Activated CD8-positive, alpha-beta memory T cell treated with anti-CD3 and anti-CD28 coated beads for 48 hours (primary cell): ENCODE measurements at regions not wholly inside any gene's neighbourhood (a gene's known extent, or its start where the extent isn't known, plus 50 kb on each side); places are given as distances from the start of the nearest gene placed in this dataset.

ENCODE experiments used
- DNase-seq, 3 experiments: peaks; one replicate each; pipeline ENCODE4 v3.0.0-alpha.2; 2020; ENCODE audit warnings: low read depth in 2 of 3, low spot score in 2 of 3

GRCh38 chr5:168022446-168023169, 268.8 kb upstream of the WWC1 start:
- DNase-seq: no peak

DNA sequence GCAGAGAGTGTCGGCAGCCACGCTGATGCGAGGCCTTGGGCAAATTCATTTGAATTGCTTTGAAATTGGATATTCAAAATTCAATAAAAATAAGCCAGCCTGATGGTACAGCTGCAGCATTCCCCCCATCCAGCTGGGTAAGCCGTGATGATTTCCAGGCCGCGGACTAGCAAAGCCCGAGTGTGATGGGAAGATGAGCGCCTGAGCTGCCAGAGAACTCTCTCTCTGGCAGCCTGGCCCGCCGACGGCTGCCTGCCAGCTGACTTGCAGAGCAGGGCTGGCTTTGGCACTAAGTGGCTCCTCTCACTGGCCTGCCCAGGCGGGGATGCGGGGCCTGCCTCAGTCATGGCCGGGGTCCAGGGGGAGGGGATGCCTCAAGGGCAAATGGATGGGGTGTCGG, 268.3 kb upstream of the WWC1 start:
- no peak for DNase-seq

GRCh38 chr5:168024306-168024705, 267.1 kb upstream of the WWC1 start:
- no peak for DNase-seq

GRCh38 chr5:168027007-168027406, 264.4 kb upstream of the WWC1 start:
- DNase-seq: no peak

- no peak for DNase-seq
Observed at GRCh38 chr5:168030912-168031311, 260.5 kb upstream of the WWC1 start.

DNA sequence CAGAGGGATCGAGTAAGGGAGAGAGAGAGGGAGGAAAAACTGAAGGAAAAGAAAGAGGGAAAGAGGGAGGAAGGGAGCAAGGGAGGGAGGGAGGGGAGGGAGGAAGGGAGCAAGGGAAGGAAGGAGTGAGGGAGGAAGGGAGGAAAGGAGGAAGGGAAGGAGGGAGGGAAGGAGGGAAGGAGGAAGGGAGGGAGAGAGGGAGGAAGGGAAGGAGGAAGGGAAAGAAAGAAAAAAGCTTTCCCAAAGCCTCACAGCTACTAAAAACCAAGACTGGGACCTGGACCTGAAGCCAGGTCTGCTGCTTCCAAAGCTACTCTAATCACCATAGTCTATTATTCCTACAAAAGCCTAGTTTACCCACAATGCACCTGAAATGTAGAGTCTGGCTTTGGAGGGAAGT, 259.8 kb upstream of the WWC1 start:
- no peak for DNase-seq

GRCh38 chr5:168039039-168039438, 252.4 kb upstream of the WWC1 start:
- DNase-seq: no peak

GRCh38 chr5:168039566-168040248, 251.7 kb upstream of the WWC1 start:
- DNase-seq: no peak

DNA sequence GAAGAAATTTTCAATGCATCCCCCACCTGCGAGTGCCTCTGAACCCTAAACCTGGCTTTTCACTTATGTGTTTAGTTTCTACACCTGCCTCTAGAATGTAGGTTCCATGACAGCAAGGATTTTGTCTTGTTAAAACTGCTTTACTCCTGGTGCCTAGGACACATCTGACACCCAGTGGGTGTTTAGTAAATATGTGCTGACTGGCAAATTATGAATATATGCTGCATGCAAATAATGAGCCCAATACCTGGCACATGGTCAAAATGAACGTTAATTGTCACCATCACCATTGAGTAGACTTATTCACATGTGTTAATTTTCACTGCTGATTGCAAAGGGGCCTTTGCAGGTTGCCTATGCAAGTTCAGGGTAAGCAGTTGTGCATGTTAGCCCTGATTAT, 249.9 kb upstream of the WWC1 start:
- DNase-seq: no peak

GRCh38 chr5:168042284-168043068, 249.0 kb upstream of the WWC1 start:
- DNase-seq: no peak

GRCh38 chr5:168046163-168046562, 245.3 kb upstream of the WWC1 start:
- no peak for DNase-seq

DNA sequence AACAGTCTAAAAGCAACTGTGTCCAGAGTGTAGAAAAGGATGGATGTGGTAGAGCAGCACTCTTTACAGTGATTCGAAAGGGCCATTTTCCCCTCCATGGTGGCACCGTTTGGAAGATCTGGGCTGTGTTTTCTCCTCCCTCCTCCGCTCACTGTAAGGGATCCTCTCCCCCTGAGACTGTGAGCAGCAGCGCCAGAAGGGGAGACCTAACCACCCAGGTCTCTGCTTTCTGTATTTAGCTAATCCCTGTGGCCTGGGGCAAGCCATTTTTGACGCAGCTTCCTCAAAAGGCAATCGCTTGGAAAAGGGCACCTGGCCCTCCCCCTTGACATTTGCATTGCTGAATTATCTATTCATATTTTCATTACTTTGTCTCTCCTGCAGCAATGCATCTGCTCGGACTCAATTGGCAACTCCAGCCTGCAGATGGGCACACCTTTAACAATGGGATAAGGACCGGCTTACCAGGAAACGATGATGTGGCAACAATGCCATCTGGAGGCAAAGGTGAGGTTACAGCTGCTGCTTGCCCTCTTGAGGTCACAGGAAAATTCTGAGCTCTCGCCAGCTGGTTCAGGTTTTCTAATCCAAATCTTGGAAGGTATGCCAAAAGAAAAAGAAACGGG, 244.3 kb upstream of the WWC1 start:
- no peak for DNase-seq

GRCh38 chr5:168047669-168048111, 243.8 kb upstream of the WWC1 start:
- no peak for DNase-seq

DNA sequence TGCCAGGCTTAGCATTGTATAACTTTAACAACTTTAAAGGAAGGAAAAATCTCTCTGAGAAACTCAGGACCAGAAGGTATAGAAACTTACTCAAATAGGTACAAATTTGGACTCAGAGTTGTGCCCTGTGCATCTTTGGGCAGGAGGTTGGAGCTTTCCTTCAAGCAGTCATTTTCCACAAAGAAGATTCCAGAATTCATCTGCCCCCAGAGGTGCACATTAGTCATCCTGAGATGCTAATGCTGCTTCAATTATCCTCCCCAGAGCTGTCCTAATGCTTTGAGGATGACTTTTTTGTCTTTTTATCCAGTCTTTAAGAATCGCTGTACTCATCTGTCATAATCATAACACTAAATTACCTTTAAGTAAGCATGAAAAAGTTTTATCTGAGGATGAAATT, 243.0 kb upstream of the WWC1 start:
- no peak for DNase-seq

DNA sequence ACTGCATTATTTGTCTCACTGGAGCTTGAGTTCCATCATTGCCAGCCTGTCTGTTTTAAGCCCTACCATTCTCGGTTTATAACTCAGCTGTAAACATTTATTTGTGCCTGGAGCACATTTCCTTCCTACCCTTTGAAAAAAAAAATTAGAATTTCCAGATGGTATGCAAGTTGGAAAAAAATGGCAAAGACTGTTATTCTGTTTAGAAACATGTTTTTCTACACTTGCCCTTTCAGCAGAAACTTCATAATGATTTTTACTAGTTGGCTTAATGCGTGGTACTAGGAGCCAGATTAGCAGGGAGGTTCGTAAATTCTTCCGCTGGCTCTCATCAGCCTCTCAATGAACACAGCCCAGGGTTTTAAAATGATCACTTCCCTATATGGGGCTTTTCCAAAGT, 238.8 kb upstream of the WWC1 start:
- DNase-seq: no peak

- DNase-seq: no peak
Observed at GRCh38 chr5:168054091-168054490, 237.4 kb upstream of the WWC1 start.

DNA sequence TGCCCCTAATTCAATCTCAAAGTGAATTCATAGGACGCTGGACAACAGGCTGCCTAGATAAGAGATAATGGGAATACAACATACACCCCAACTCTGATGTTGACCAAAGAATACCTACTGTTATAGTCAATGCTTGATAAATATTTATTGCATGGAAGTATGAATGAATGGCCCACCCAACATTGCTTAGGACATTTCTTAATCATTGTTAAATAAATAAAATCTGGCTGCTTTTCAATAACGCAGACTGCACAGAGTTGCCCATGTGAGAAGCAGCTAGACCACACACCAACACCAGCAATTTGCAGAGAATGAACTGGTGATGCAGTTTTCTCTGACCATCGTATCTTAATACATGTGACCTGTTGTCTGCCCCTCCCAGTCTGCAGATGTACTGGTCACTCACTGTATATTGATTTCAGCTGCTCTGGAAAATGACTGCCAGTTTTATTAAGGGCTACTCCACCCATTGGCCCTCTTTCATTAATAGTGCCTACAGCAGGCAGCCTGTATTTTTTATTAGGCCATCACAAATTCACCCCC, 236.2 kb upstream of the WWC1 start:
- DNase-seq: no peak

DNA sequence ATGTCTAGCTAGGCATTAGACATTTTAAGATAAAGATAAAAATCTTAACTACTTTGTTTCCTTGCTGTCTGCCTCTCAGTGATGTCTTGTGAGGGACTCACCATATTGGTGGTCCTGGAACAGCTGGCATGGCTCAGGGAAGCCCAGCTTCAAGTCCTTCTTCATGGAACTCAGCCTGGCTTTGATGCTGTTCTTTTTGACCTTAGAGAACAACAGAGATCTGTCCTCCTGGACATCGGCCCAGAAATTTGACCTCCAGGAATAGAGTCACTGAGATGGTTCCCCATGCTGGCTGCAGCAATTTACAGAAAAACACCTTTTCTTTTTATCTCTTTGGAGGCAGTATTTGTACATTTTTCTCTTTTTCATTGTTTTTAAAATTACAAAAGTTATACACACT, 235.5 kb upstream of the WWC1 start:
- no peak for DNase-seq

DNA sequence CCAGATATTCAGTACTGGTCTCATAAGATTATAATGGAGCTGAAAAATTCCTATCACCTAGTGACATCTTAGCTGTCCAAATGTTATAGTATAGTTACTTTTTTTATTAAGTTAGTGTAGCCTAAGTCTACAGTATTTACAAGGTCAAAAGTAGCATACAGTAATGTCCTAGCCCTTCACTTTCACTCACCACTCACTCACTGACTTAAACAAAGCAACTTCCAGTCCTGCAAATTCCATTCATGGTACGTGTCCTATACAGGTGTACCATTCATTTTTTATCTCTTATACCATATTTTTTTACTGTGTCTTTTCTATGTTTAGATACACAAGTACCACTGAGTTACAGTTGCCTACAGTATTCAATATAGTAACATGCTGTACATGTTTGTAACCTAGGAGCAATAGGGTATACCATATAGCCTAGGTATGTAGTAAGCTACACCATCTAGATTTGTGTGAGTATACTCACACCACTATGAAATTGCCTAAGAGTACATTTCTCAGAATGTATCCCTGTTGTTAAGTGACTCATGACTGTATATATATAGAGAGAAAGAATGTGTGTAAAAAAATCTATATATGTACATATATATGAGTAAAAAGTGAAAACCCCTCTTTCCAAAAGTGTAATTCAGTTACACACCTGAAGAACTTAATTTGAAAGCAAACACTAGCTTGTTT, 234.8 kb upstream of the WWC1 start:
- DNase-seq: no peak

- DNase-seq: no peak
Observed at GRCh38 chr5:168057905-168058304, 233.5 kb upstream of the WWC1 start.

DNA sequence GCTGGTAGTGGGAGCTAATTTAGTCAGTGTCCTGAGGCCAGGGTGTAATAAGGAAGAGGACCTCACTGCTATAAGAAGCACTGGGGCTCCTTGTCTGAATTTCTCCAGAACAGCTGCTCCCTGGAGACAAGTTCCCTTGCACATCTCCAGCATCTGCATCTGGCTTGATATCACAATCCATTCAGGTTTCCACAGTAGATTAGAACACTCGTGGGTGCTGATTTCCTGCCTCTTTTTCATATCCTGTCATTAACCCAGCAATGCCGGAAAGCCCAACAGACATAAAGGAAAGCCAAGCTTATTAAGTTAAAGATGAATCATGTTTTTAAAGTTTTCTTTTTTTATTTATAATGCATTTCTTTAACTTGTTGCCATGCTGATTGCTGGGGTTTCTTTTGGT, 232.3 kb upstream of the WWC1 start:
- DNase-seq: no peak
